ENCODE measurements at regions not wholly inside any gene's neighbourhood (a gene's known extent, or its start where the extent isn't known, plus 50 kb on each side); places are given as distances from the start of the nearest gene placed in this dataset.

DNA sequence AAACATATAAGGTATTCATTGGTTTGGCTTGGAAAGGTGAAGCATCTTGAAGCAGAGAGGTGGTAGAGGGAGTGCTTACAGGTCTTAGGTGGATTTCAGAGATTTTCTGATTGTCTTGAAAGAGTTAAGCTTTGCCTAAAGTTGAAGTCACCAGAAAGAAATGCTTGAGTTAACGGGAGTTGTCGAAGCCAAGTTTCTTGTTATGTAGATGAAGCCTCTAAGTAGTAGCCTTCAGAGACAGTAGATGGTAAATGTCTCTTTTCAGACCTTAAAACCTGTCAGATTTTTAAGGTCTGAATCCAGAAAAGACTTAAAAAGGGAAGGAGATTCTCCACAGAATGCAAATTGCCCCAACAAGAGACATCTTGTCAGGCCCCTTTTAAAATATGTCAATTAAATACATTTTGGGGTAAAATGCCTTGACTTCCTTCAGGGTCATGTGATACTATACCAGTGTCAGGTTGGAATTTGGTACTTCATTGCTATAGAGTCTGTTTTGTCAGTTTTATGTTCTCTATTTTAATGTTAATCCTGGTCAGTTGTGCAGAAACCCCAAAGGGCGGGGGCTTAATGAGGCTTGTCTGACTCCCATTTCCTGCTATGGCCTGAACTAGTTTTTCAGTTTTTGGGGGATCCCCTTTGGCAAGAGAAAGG is 81.0 kb downstream of the PCDH18 start:
- TF ChIP-seq, protein P1, sequence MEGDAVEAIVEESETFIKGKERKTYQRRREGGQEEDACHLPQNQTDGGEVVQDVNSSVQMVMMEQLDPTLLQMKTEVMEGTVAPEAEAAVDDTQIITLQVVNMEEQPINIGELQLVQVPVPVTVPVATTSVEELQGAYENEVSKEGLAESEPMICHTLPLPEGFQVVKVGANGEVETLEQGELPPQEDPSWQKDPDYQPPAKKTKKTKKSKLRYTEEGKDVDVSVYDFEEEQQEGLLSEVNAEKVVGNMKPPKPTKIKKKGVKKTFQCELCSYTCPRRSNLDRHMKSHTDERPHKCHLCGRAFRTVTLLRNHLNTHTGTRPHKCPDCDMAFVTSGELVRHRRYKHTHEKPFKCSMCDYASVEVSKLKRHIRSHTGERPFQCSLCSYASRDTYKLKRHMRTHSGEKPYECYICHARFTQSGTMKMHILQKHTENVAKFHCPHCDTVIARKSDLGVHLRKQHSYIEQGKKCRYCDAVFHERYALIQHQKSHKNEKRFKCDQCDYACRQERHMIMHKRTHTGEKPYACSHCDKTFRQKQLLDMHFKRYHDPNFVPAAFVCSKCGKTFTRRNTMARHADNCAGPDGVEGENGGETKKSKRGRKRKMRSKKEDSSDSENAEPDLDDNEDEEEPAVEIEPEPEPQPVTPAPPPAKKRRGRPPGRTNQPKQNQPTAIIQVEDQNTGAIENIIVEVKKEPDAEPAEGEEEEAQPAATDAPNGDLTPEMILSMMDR (conservative IDR thresholded peaks at IDR 0.05; ENCODE audit: low read depth, low read length), result no peak

DNA sequence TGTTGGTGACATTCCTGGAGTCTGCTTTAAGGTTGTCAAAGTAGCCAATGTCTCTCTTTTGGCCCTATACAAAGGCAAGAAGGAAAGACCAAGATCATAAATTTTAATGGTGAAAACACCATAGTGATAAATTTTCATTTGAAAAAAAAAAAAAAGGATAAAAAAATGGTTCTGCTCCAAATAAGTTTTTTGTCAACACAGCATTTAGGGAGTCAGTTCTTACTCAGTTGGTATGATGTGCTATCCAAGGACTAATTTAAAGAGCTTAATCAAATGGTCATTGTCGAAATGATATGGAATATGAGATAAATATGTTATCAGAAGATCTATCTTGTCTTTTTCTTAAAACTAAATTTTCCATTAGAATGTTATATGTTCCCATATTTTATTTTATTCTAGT is 83.9 kb downstream of the PCDH18 start:
- no peak for DNase-seq (ENCODE audit: low read depth)
- TF ChIP-seq, protein P1 (conservative IDR thresholded peaks at IDR 0.05; ENCODE audit: low read depth, low read length), result no peak
- H3K4me3 ChIP-seq (ENCODE audit: low read length), result no peak overlapping the region

More for the DNA sequence above, 81.0 kb downstream of the PCDH18 start:
- no peak for DNase-seq (ENCODE audit: low read depth)
- no peak overlapping the region for H3K4me3 ChIP-seq (ENCODE audit: low read length)

DNA sequence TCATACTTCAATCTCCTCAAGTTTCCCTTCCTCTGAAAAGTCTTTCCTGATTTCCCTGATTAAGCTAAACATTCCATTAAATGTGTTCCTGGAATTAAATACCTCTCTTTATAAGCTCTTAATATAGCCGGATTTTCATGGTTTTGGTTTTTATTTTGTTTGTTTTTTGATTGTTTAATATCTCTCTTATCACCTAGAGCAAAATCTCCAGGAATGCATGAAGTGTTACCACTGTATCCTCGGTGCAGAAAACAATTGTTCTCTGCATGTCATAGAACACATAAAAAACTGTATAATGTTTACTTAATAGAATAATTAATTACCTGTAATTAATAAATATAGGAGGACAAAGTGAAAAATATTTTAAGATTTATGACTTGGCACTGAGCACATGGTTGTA is 86.2 kb downstream of the PCDH18 start:
- H3K4me3 ChIP-seq (ENCODE audit: low read length), result no peak overlapping the region
- TF ChIP-seq, protein P1 (conservative IDR thresholded peaks at IDR 0.05; ENCODE audit: low read depth, low read length), result no peak
- DNase-seq (ENCODE audit: low read depth), result no peak

DNA sequence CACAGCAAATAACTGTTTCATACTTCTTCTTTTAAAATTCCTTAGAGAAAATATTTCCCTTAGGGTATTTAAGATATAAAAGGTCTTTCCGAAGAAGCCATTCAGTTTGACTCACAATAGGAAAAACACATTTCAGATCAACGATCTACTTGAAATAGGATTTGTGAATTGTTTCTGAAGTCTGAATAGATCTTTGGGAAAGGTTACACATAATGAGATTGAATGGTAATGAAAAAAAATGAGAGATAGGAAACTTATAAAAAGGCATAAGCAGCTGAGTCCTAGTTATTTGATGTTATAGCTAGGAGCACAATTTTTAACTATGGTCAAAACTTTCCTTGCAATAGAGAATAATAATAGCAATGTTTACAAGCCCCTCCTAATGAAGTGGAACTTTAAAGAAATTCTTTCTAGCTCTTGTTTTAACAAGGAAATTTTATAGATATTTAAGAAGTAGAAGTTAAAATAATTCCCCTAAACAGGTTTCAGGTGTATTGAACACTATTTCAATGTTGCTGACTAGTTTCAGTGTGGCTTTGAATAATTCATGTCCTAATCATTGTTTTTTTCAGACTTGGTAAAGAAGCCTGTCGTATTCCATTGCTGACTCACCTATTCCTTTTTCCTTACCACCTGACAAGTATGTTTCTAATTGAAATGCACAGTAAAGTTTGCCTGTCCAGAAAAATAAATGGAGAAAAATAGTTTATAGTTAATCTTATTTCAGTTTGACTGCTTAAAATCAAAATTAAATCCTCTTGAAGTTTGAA is 89.1 kb downstream of the PCDH18 start:
- no peak for DNase-seq (ENCODE audit: low read depth)
- TF ChIP-seq, protein P1 (conservative IDR thresholded peaks at IDR 0.05; ENCODE audit: low read depth, low read length), result no peak
- H3K4me3 ChIP-seq (ENCODE audit: low read length), result no peak overlapping the region

DNA sequence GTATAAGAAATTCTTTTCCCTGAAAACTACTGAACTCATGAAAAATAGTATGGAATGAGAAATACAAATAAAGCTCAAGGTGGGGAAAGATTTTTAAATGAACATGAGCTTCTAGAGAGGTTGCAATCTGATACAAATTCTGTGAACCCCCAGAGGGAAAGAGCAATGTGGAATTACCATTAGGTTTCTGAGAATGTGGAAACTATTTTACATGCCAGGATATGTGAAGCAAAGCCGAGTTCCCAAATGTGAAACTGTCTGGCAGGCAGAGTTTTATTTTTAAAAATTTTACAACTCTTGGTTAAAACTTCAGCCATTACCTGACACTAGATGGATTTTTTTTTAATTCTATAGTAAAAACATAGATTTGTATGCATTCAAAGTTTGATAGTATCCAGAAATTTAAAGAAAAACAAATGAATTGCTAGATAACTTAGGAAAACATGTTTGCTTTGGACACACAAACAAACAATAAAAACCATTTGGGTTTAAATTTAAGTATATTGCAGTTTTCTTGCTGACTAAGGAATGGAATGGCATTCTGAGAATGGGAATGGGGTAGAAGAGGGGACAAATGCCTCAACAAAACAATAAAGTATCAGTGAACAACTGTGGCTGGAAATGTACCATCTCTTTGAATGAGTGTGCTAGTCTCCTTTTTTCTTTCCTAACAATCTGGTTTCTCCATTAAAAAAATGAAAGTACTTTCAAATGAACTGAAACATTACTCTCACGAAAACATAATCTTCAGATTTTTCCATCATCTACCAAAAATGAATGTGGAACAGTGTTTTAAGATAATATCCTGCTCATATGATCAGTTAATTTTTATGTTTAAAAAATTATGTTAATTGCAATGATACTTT is 99.6 kb downstream of the PCDH18 start:
- no peak for DNase-seq (ENCODE audit: low read depth)
- TF ChIP-seq, protein P1 (conservative IDR thresholded peaks at IDR 0.05; ENCODE audit: low read depth, low read length), result no peak
- no peak overlapping the region for H3K4me3 ChIP-seq (ENCODE audit: low read length)

DNA sequence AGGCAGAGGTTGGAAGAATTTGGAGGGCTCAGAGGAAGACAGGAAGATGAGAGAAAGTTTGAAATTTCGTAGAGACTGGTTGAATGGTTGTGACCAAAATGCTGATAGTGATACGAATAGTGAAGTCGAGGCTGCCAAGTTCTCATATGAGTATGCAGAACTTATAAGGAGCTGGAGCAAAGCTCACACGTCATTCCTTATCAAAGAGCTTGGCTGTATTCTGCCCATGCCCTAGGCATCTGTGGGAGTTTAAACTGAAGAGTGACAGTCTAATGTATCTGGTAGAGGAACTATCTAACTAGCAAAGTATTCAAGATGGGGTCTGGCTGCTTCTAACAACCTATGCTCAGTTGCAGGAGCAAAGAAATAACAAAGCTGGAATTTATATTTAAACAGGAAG is 102.1 kb downstream of the PCDH18 start:
- DNase-seq (ENCODE audit: low read depth), result no peak
- TF ChIP-seq, protein P1 (conservative IDR thresholded peaks at IDR 0.05; ENCODE audit: low read depth, low read length), result no peak
- no peak overlapping the region for H3K4me3 ChIP-seq (ENCODE audit: low read length)
